B cell (primary cell): ENCODE measurements at regions not wholly inside any gene's neighbourhood (a gene's known extent, or its start where the extent isn't known, plus 50 kb on each side); places are given as distances from the start of the nearest gene placed in this dataset.

Experiments
- CTCF ChIP-seq: fragments of 200-600 bp; IDR thresholded peaks from one replicate; pipeline ENCODE4 v1.8.0; 2022; ENCODE audit warnings: antibody characterized with exemption, mild to moderate bottlenecking
- EZH2 ChIP-seq: IDR thresholded peaks from 2 replicates; pipeline ENCODE4 v1.6.1; 2012; ENCODE audit warnings: borderline replicate concordance, low read depth, mild to moderate bottlenecking, moderate library complexity, low read length; ENCODE audit not compliant: insufficient read depth, poor library complexity, severe bottlenecking

GRCh38 chr3:144554889-144555288, 583.3 kb downstream of the DIPK2A start:
- no peak for TF ChIP-seq EZH2
- no peak for TF ChIP-seq CTCF
